Ascending aorta (tissue), 2 donors: ENCODE measurements at regions not wholly inside any gene's neighbourhood (a gene's known extent, or its start where the extent isn't known, plus 50 kb on each side); places are given as distances from the start of the nearest gene placed in this dataset.

ENCODE experiments used
- DNase-seq, 2 donors: peaks; one replicate each; pipeline ENCODE4 v3.0.0-alpha.2; 2019; ENCODE audit warnings: low spot score in 2 of 2
- H3K27ac ChIP-seq, 2 donors: fragments of 200-600 bp; sonication (generic); one replicate each; pipeline ENCODE4 v1.5.1; 2016 to 2017; ENCODE audit warnings: mild to moderate bottlenecking in 1 of 2
- H3K27me3 ChIP-seq: fragments of 200-600 bp; sonication (generic); one replicate; pipeline ENCODE4 v1.5.1; 2017
- H3K36me3 ChIP-seq, 2 donors: fragments of 200-600 bp; sonication (generic); one replicate each; pipeline ENCODE4 v1.5.1; 2016
- H3K4me1 ChIP-seq, 2 donors: fragments of 200-600 bp; sonication (generic); one replicate each; pipeline ENCODE4 v1.5.1; 2016 to 2017; ENCODE audit warnings: mild to moderate bottlenecking in 1 of 2
- H3K4me3 ChIP-seq, 2 donors: fragments of 200-600 bp; sonication (generic); one replicate each; pipeline ENCODE4 v1.5.1; 2016 to 2017; ENCODE audit warnings: mild to moderate bottlenecking in 1 of 2
- H3K9me3 ChIP-seq, 2 donors: fragments of 200-600 bp; sonication (generic); one replicate each; pipeline ENCODE4 v1.5.1; 2016
- intact Hi-C: fragments of 100-400 bp; cut with DNase I; formaldehyde crosslinking; loops from one replicate; pipeline ENCODE4 v1.15.1; 2023
- TF ChIP-seq, protein P1 (sequence below), 3 experiments: fragments of 200-600 bp in 2 of 3; fragments of 450-650 bp in 1 of 3; sonication (generic) in 2 of 3; IDR thresholded peaks; one replicate each; pipeline ENCODE4 v1.5.1; 2016 to 2019; ENCODE audit warnings: antibody characterized with exemption in 3 of 3, mild to moderate bottlenecking in 1 of 3, moderate library complexity in 1 of 3

DNA sequence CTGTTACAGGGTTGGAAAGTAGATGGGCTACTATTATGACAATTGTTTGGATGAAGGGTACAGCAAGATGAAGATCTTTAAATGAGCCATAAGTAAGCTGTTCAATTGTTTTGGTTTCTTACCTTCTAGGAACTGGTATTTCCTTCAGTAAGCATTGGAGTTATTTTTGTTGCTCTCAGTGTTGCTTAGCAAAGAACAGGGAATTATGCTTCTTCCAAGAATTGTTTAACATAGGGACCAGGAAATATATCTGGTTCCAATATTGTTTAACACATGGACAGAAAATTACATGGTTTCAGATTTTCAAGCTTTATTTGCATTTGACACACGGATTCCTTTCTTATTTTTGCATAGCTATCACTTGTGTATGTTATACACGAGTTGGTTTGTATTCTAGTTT lies 1999.0 kb downstream of the ARAP2 start:
- no peaks in the 10 kb centered on the region for H3K4me1 ChIP-seq
- TF ChIP-seq, protein P1, sequence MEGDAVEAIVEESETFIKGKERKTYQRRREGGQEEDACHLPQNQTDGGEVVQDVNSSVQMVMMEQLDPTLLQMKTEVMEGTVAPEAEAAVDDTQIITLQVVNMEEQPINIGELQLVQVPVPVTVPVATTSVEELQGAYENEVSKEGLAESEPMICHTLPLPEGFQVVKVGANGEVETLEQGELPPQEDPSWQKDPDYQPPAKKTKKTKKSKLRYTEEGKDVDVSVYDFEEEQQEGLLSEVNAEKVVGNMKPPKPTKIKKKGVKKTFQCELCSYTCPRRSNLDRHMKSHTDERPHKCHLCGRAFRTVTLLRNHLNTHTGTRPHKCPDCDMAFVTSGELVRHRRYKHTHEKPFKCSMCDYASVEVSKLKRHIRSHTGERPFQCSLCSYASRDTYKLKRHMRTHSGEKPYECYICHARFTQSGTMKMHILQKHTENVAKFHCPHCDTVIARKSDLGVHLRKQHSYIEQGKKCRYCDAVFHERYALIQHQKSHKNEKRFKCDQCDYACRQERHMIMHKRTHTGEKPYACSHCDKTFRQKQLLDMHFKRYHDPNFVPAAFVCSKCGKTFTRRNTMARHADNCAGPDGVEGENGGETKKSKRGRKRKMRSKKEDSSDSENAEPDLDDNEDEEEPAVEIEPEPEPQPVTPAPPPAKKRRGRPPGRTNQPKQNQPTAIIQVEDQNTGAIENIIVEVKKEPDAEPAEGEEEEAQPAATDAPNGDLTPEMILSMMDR (IDR thresholded peaks at IDR 0.05): no peak
- H3K4me3 ChIP-seq: no peak overlapping the region
- no peak for DNase-seq
- H3K27ac ChIP-seq: no peak overlapping the region
- intact Hi-C loops: no loop called here
- no peaks in the 10 kb centered on the region for H3K36me3 ChIP-seq
- H3K27me3 ChIP-seq: no peaks in the 10 kb centered on the region
- no peaks in the 10 kb centered on the region for H3K9me3 ChIP-seq

DNA sequence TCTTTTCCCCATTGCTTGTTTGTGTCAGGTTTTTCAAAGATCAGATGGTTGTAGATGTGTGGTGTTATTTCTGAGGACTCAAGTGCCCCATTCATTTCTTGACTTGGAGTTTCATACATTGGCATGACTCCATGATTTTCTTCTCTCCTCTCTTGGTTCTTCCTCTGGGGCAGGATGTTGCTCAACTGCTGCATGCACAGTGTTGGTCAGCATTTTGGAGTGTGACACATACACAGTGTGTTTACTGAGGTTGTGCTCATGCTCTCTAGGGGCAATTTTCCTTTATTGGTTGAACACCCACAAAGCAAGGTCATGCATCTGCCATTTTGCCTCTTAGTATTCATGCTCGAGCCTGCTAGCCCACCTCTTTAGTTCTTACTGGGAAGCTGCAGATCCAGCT lies 1993.8 kb downstream of the ARAP2 start:
- TF ChIP-seq, protein P1 (IDR thresholded peaks at IDR 0.05): no peak
- Histone ChIP-seq H3K4me3 (no peak overlapping the region), H3K4me1 (no peaks in the 10 kb centered on the region), H3K9me3 (no peaks in the 10 kb centered on the region), H3K27me3 (no peaks in the 10 kb centered on the region), H3K27ac (no peak overlapping the region), H3K36me3 (no peaks in the 10 kb centered on the region)
- DNase-seq: no peak
- intact Hi-C loops: no loop called here

DNA sequence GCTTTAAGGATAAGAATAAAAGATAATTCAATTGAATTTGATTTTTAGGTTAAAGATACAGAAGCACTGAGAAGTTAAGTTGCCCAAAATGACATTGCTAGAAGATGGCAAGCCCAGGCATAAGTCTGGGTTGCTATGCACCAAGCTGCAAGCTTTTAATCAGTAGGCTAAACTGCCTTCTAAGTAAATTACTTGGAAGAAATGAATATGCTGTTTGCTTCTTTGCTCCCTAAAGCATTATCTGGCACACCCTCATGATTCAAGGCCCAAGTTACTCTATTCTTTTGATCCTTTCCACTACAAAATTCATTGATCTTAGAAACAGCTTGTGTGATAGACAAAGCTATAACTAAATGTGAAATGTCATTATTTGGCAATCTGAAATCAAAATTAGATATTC lies 1991.1 kb downstream of the ARAP2 start:
- Histone ChIP-seq H3K4me1 (no peaks in the 10 kb centered on the region), H3K36me3 (no peaks in the 10 kb centered on the region), H3K27me3 (no peaks in the 10 kb centered on the region), H3K4me3 (no peak overlapping the region), H3K9me3 (no peaks in the 10 kb centered on the region), H3K27ac (no peak overlapping the region)
- TF ChIP-seq, protein P1 (IDR thresholded peaks at IDR 0.05): no peak
- intact Hi-C loops: no loop called here
- no peak for DNase-seq

DNA sequence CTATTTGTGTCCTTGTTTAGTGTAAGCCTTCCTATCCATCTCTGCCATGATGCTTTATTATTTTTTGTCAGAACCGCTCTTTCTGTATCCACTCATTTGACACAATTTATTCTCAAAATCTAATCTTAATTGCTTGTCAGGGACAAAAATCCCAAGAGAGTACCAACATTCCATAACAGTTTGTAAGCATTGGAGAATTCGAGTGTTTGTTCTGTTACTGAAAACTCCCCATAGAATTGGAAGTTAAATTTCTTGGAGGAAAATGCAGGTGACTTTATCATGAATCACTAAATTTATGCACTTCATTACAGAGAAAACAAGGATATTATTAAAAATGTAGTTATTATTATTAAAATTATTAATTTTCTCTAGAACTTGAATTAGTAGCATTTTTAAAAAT lies 1986.1 kb downstream of the ARAP2 start:
- TF ChIP-seq, protein P1 (IDR thresholded peaks at IDR 0.05): no peak
- Histone ChIP-seq H3K36me3 (no peaks in the 10 kb centered on the region), H3K27ac (no peak overlapping the region), H3K9me3 (no peaks in the 10 kb centered on the region), H3K4me3 (no peak overlapping the region), H3K4me1 (no peaks in the 10 kb centered on the region), H3K27me3 (no peaks in the 10 kb centered on the region)
- no peak for DNase-seq
- intact Hi-C loops: no loop called here

GRCh38 chr4:34261799-34262314 lies 1982.5 kb downstream of the ARAP2 start:
- DNase-seq: no peak
- H3K4me3 ChIP-seq: no peak overlapping the region
- H3K27ac ChIP-seq: no peak overlapping the region
- no peaks in the 10 kb centered on the region for H3K9me3 ChIP-seq
- TF ChIP-seq, protein P1 (IDR thresholded peaks at IDR 0.05): no peak
- H3K27me3 ChIP-seq: no peaks in the 10 kb centered on the region
- intact Hi-C loops: no loop called here
- H3K4me1 ChIP-seq: no peaks in the 10 kb centered on the region
- H3K36me3 ChIP-seq: no peaks in the 10 kb centered on the region

DNA sequence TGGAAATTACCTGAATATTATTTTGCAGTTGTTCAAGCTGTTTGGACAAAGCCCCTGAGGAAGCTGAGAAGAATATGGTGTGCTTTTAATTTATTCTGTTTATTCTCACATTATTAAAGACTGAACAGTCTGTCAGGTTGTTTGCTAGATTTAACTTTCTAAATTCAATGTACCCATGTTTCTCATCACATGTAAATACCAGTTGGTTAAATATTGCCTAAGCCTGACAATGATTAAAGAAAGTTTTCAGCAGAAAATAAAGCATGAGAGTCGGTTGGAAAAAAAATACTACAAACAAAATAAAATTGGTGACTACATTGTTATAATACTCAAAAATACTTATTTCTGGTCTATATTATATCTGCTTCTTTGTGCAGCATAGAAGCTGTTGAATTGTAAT lies 1974.7 kb downstream of the ARAP2 start:
- TF ChIP-seq, protein P1 (IDR thresholded peaks at IDR 0.05): no peak
- Histone ChIP-seq H3K27ac (no peak overlapping the region), H3K36me3 (no peaks in the 10 kb centered on the region), H3K27me3 (no peaks in the 10 kb centered on the region), H3K4me1 (no peaks in the 10 kb centered on the region), H3K4me3 (no peak overlapping the region), H3K9me3 (no peaks in the 10 kb centered on the region)
- no peak for DNase-seq
- intact Hi-C loops: no loop called here
